RWPE1 (cell line): ENCODE measurements at regions not wholly inside any gene's neighbourhood (a gene's known extent, or its start where the extent isn't known, plus 50 kb on each side); places are given as distances from the start of the nearest gene placed in this dataset.
"Not testable (repeated sequence)": the region's sequence is repeated elsewhere in the genome, so short reads cannot be mapped to it uniquely, and the experiment has no call there.

ENCODE experiments used
- CTCF ChIA-PET: fragments of 350-600 bp; sonication (Branson Sonifier 250); formaldehyde crosslinking; extraction: SDS; loops from one replicate; lab custom pipeline; 2021; lab: Yijun Ruan, JAX
- POLR2A ChIA-PET: fragments of 400-600 bp; formaldehyde crosslinking; extraction: SDS; loops from one replicate; lab custom pipeline; 2020; ENCODE audit warnings: antibody characterized with exemption; ENCODE audit not compliant: low non-redundant PET; lab: Yijun Ruan, JAX
- DNase-seq: peaks from one replicate; pipeline ENCODE4 v3.0.0; 2012; ENCODE audit warnings: low spot score
- H3K27ac ChIP-seq: fragments of 450-650 bp; 2 replicates; pipeline ENCODE4 v1.5.1; 2017
- CTCF ChIP-seq: fragments of 450-650 bp; conservative IDR thresholded peaks from 2 replicates; pipeline ENCODE4 v1.5.1; 2017; ENCODE audit warnings: low read depth, mild to moderate bottlenecking

GRCh38 chr2:125259451-125259850, 1234.4 kb downstream of the CNTNAP5 start:
- no peak overlapping the region for H3K27ac ChIP-seq
- TF ChIP-seq CTCF, result no peak
- DNase-seq, result no peak
- CTCF ChIA-PET, result no interaction called here
- POLR2A ChIA-PET, result no interaction called here

- POLR2A ChIA-PET, CTCF ChIA-PET, H3K27ac ChIP-seq, DNase-seq: not testable (repeated sequence)
Observed at GRCh38 chr2:125260366-125260930, 1235.4 kb downstream of the CNTNAP5 start.

DNA sequence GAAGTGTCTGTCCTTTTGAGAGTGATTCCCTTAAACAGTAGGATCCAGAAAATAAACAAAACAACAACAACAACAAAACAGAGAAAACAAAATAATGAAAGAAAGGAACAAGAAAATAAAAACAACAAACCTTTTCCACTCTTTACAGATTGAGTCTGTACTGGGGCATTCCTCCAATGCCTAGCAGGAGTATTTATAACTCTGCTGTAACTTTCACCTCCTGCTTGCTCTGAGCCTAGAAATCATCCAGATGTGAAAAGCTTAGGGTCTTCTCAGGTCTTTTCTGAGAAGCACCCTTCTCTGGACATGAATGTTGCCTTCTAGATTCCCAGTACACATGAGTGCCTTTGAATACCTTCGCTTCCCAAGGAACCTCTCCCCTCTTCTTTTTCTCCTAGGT, 1239.4 kb downstream of the CNTNAP5 start:
- no peak for TF ChIP-seq CTCF
- CTCF ChIA-PET, result interaction anchor here (0.6 kb wide), 1 partner anchor 1219 kb away, joined by 4 read pairs; no protein-coding TSS in a partner anchor
- no peak overlapping the region for H3K27ac ChIP-seq
- POLR2A ChIA-PET, result no interaction called here
- no peak for DNase-seq

DNA sequence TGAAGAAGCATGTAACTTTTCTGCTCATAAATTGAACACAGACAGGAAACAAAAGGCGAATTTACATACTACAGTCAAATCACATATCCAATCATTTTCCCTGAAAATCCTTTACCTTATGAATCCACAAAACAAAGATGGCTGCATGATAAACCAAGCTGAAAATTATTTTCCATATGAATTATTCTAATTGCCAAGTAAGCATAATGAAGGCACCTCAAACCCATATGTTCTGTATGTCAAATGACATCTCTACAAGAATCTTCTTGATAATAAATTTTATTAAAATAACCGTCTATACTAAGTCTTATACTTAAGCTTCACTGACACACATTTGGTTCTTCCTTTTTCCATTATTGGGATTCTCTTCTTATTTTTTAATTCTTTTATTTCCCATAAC, 1242.6 kb downstream of the CNTNAP5 start:
- ChIA-PET POLR2A (no interaction called here), CTCF (no interaction called here)
- no peak overlapping the region for H3K27ac ChIP-seq
- no peak for TF ChIP-seq CTCF
- no peak for DNase-seq

DNA sequence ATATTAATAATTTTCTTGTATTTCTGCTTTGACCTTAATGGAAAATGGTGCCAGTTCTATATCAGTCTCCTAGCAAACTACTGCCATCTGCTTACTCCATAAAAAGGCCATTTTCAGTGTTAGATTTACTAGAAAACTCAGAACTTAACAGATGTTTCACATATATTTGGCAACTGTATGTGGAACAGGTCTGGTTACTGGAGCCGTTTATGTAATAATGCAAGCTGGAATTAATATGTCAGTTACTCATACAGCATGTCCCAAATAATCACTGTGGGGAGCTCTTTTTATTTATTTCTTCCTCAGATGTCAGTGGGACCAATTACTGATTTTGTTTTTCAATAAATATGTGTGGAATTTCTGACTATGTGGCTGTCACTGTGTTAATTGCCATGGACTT, 1247.6 kb downstream of the CNTNAP5 start:
- no peak for DNase-seq
- H3K27ac ChIP-seq, result no peak overlapping the region
- CTCF ChIA-PET, result no interaction called here
- no peak for TF ChIP-seq CTCF
- POLR2A ChIA-PET, result no interaction called here

GRCh38 chr2:125274718-125275117, 1249.6 kb downstream of the CNTNAP5 start:
- TF ChIP-seq CTCF, result no peak
- ChIA-PET POLR2A (no interaction called here), CTCF (interaction anchor here (0.7 kb wide), 1 partner anchor 12 kb away, joined by 3 read pairs; no protein-coding TSS in a partner anchor)
- no peak overlapping the region for H3K27ac ChIP-seq
- no peak for DNase-seq

GRCh38 chr2:125280265-125280664, 1255.2 kb downstream of the CNTNAP5 start:
- POLR2A ChIA-PET, result no interaction called here
- DNase-seq, result no peak
- H3K27ac ChIP-seq, result no peak overlapping the region
- TF ChIP-seq CTCF, result no peak
- CTCF ChIA-PET, result interaction anchor here (0.5 to 0.6 kb wide), 2 partner anchors 717 to 1064 kb away, joined by 3 read pairs; no protein-coding TSS in a partner anchor
